HepG2 (cell line): ENCODE measurements at regions not wholly inside any gene's neighbourhood (a gene's known extent, or its start where the extent isn't known, plus 50 kb on each side); places are given as distances from the start of the nearest gene placed in this dataset.

Experiments used
- ATAC-seq: fragments of 200-7000 bp; cut with Tn5 transposase; 3 replicates; pipeline ENCODE4 v1.9.1; 2020; ENCODE audit warnings: mild to moderate bottlenecking, moderate library complexity
- BruUV-seq: library from RNA; stranded (reverse); fragments of 400-500 nt; replicated peaks from 2 replicates; lab custom pipeline; 2021; lab: Mats Ljungman, UMichigan
- CTCF ChIA-PET: fragments of 300-600 bp; formaldehyde crosslinking; extraction: SDS; loops from one replicate; lab custom pipeline; 2021; ENCODE audit warnings: low total read pairs, inconsistent platforms, low intra/inter-chr PET ratio; lab: Yijun Ruan, JAX
- POLR2A ChIA-PET: fragments of 350-600 bp; sonication (Branson Sonifier 250); formaldehyde crosslinking; loops from one replicate; lab custom pipeline; 2020; ENCODE audit warnings: antibody characterized with exemption, inconsistent platforms; lab: Yijun Ruan, JAX
- DNase-seq: peaks from one replicate; pipeline ENCODE4 v3.0.0-alpha.2; 2015; ENCODE audit warnings: low spot score
- FAIRE-seq: peaks from 3 replicates; lab custom pipeline; 2011; peaks lifted over from hg19 to GRCh38; lab: Jason Lieb, UNC
- H2AFZ ChIP-seq: one replicate; pipeline ENCODE4 v1.6.1; 2011; ENCODE audit warnings: low read length, inconsistent platforms
- H3K27ac ChIP-seq: fragments of 300-600 bp; 3 replicates; pipeline ENCODE4 v1.8.0; 2011; ENCODE audit warnings: mixed run types, mild to moderate bottlenecking, mixed read lengths, low read length, inconsistent platforms; ENCODE audit not compliant: insufficient read depth; ENCODE audit errors: extremely low read length
- H3K27me3 ChIP-seq, 2 experiments: fragments of 200-600 bp in 1 of 2; 2 replicates in 1 of 2; 3 replicates in 1 of 2; pipeline versions ENCODE4 v1.6.0 to v1.8.0; 2011; ENCODE audit warnings: low read length in 2 of 2, mild to moderate bottlenecking in 2 of 2, moderate library complexity in 2 of 2, inconsistent platforms in 1 of 2; ENCODE audit not compliant: insufficient read depth in 2 of 2, control insufficient read depth in 1 of 2
- H3K36me3 ChIP-seq, 2 experiments: fragments of 200-600 bp in 1 of 2; replicated peaks in 1 of 2; 2 replicates in 1 of 2; 3 replicates in 1 of 2; pipeline versions ENCODE4 v1.5.1 to v1.8.0; 2011; ENCODE audit warnings: low read length in 2 of 2, inconsistent platforms in 1 of 2; ENCODE audit not compliant: insufficient read depth in 2 of 2, control insufficient read depth in 1 of 2
- H3K4me1 ChIP-seq: 2 replicates; pipeline ENCODE4 v1.5.1; 2012; ENCODE audit warnings: low read length, inconsistent platforms; ENCODE audit not compliant: insufficient read depth
- H3K4me2 ChIP-seq: 2 replicates; pipeline ENCODE4 v1.6.0; 2011; ENCODE audit warnings: low read depth, low read length, inconsistent platforms
- H3K4me3 ChIP-seq, 3 experiments: fragments of 200-600 bp in 1 of 3; sonication (generic), shearing (Covaris generic) in 1 of 3; replicated peaks in 1 of 3; 2 replicates each; pipeline ENCODE4 v1.5.1; 2011 to 2016; ENCODE audit warnings: low read length in 3 of 3, inconsistent platforms in 2 of 3, low read depth in 2 of 3, mild to moderate bottlenecking in 2 of 3, control low read depth in 1 of 3, mixed read lengths in 1 of 3; ENCODE audit not compliant: insufficient read depth in 1 of 3
- H3K79me2 ChIP-seq: one replicate; pipeline ENCODE4 v1.6.1; 2011; ENCODE audit warnings: low read length, inconsistent platforms; ENCODE audit not compliant: insufficient read depth
- H3K9ac ChIP-seq: 2 replicates; pipeline ENCODE4 v1.6.0; 2011; ENCODE audit warnings: mild to moderate bottlenecking, low read depth, low read length, inconsistent platforms; ENCODE audit not compliant: insufficient read depth
- H3K9me3 ChIP-seq: 2 replicates; pipeline ENCODE4 v1.5.1; 2012; ENCODE audit warnings: mild to moderate bottlenecking, low read length
- H4K20me1 ChIP-seq: 2 replicates; pipeline ENCODE4 v1.6.0; 2011; ENCODE audit warnings: inconsistent platforms, mild to moderate bottlenecking, low read length, moderate library complexity; ENCODE audit not compliant: insufficient read depth
- MIXL1 ChIP-seq: IDR thresholded peaks from 2 replicates; pipeline ENCODE4 v1.6.1; 2016
- TBX2 ChIP-seq: sonication (generic); formaldehyde crosslinking; IDR thresholded peaks from 2 replicates; pipeline ENCODE4 v1.5.0; 2020; ENCODE audit warnings: missing genetic modification reagents, mild to moderate bottlenecking, borderline replicate concordance
- ZFP62 ChIP-seq: sonication (generic); formaldehyde crosslinking; IDR thresholded peaks from 2 replicates; pipeline ENCODE4 v1.4.0; 2020; ENCODE audit warnings: missing genetic modification reagents
- ZNF552 ChIP-seq: sonication (generic); formaldehyde crosslinking; IDR thresholded peaks from 2 replicates; pipeline ENCODE4 v1.9.0; 2022; ENCODE audit warnings: missing genetic modification reagents, mild to moderate bottlenecking, borderline replicate concordance
- WGBS: methylation state at CpG from one replicate; pipeline ENCODE4 v1.1.6; 2017; ENCODE audit warnings: low lambda C conversion rate; 5-methylcytosine and 5-hydroxymethylcytosine counted together
- in situ Hi-C: cut with HindIII; loops from 2 replicates; pipeline ENCODE4 v1.10.0; 2017; ENCODE audit warnings: low pct_unique_long_range_greater_than_20kb; ENCODE audit not compliant: extremely low pct_ligation_motif_present
- intact Hi-C: fragments of 100-400 bp; cut with micrococcal nuclease; formaldehyde crosslinking; loops from one replicate; pipeline ENCODE4 v1.10.0; 2022; ENCODE audit not compliant: unreplicated experiment
- TF ChIP-seq, protein P1 (sequence below): sonication (generic); formaldehyde crosslinking; IDR thresholded peaks from 2 replicates; pipeline ENCODE4 v1.8.0; 2022; ENCODE audit warnings: missing genetic modification reagents, mild to moderate bottlenecking, moderate library complexity, borderline replicate concordance

DNA sequence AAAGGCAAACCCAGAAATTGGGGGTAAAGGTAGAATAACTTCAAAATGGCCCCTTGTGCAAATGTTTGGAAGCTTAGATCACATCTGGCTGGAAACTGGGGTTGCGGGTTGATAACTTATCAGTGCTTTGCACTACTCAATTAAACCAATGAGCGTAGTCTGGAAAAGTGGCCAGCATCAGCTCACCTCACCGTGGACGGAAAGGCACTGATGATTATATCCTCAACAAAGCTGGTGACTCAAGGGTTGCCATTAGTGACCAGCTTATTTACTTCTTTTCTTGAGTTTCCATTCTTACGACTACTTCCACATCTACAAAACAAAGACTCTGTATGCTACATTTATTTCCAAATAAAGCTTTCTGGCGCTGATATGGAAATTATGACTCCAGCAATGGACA, 198.5 kb upstream of the HEY2 start:
- DNase-seq (no peak), FAIRE-seq (no peak), ATAC-seq (no peak)
- Histone ChIP-seq H3K4me2 (no peak overlapping the region), H3K9me3 (no peaks in the 10 kb centered on the region), H3K79me2 (no peaks in the 10 kb centered on the region), H3K4me1 (no peaks in the 10 kb centered on the region), H2AFZ (no peak overlapping the region), H3K36me3 (no peaks in the 10 kb centered on the region), H3K27me3 (no peaks in the 10 kb centered on the region), H4K20me1 (no peaks in the 10 kb centered on the region), H3K27ac (no peak overlapping the region), H3K9ac (no peak overlapping the region), H3K4me3 (no peak overlapping the region)
- BruUV-seq, result no TSS peak
- ChIA-PET POLR2A (no interaction called here), CTCF (no interaction called here)
- WGBS, result 31% methylated on average over 6 of the region's 6 CpGs
- TF ChIP-seq TBX2 (no peak), ZFP62 (CRISPR knock-in tag) (no peak), ZNF552 (CRISPR knock-in tag) (no peak)
- TF ChIP-seq, protein P1, sequence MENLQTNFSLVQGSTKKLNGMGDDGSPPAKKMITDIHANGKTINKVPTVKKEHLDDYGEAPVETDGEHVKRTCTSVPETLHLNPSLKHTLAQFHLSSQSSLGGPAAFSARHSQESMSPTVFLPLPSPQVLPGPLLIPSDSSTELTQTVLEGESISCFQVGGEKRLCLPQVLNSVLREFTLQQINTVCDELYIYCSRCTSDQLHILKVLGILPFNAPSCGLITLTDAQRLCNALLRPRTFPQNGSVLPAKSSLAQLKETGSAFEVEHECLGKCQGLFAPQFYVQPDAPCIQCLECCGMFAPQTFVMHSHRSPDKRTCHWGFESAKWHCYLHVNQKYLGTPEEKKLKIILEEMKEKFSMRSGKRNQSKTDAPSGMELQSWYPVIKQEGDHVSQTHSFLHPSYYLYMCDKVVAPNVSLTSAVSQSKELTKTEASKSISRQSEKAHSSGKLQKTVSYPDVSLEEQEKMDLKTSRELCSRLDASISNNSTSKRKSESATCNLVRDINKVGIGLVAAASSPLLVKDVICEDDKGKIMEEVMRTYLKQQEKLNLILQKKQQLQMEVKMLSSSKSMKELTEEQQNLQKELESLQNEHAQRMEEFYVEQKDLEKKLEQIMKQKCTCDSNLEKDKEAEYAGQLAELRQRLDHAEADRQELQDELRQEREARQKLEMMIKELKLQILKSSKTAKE, result no peak
- intact Hi-C loops, result no loop called here
- in situ Hi-C loops, result no loop called here

DNA sequence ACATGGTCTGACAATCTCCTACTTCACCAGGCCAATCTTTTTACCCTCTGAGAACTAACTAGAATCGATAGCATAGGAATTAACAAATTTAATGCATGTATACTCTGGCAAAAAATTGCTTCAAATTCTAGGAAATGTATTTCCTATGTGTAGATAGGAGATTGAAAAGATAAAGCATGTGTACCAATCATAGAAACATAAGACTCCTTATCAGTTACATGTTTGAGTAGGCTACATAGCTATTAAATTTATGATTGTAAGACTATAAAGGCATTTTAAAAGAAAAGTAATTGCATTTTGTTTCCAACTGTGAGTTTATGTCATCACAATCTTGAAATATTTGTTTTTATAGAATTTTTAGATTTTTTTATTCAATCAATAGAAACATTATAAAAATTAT, 196.6 kb upstream of the HEY2 start:
- no peak for FAIRE-seq
- Histone ChIP-seq H3K79me2 (no peaks in the 10 kb centered on the region), H3K27ac (no peak overlapping the region), H4K20me1 (no peaks in the 10 kb centered on the region), H3K4me2 (no peak overlapping the region), H3K36me3 (no peaks in the 10 kb centered on the region), H3K4me1 (no peaks in the 10 kb centered on the region), H2AFZ (no peak overlapping the region), H3K9me3 (no peaks in the 10 kb centered on the region), H3K27me3 (no peaks in the 10 kb centered on the region), H3K9ac (no peak overlapping the region), H3K4me3 (no peak overlapping the region)
- in situ Hi-C loops, result no loop called here
- BruUV-seq, result no TSS peak
- ChIA-PET POLR2A (no interaction called here), CTCF (no interaction called here)
- WGBS, result 56% methylated on average over 1 of the region's 1 CpG
- no peak for ATAC-seq
- DNase-seq, result no peak
- no peak for TF ChIP-seq MIXL1 (CRISPR knock-in tag)
- TF ChIP-seq, all 625 proteins: peak for 0
- intact Hi-C loops, result no loop called here
